B cell (primary cell): ENCODE measurements at regions not wholly inside any gene's neighbourhood (a gene's known extent, or its start where the extent isn't known, plus 50 kb on each side); places are given as distances from the start of the nearest gene placed in this dataset.

Experiments used
- ATAC-seq: fragments of 200-7000 bp; cut with Tn5 transposase; one replicate; pipeline ENCODE4 v1.10.0; 2021; ENCODE audit warnings: low read depth, mild to moderate bottlenecking, moderate number of reproducible peaks, moderate library complexity
- CTCF ChIA-PET: fragments of 350-600 bp; sonication (Branson Sonifier 250); formaldehyde crosslinking; loops from one replicate; lab custom pipeline; 2021; ENCODE audit warnings: antibody characterized with exemption, inconsistent platforms; lab: Charles Lee
- POLR2A ChIA-PET: fragments of 350-600 bp; sonication (Branson Sonifier 250); formaldehyde crosslinking; loops from one replicate; lab custom pipeline; 2021; ENCODE audit warnings: antibody characterized with exemption; lab: Charles Lee
- DNase-seq: peaks from one replicate; pipeline ENCODE4 v3.0.0; 2013
- H2AFZ ChIP-seq: 2 replicates; pipeline ENCODE4 v1.6.1; 2012; ENCODE audit warnings: mild to moderate bottlenecking, low read depth, low read length; ENCODE audit not compliant: insufficient read depth, poor library complexity, severe bottlenecking
- H3K27ac ChIP-seq, 2 donors: 1 replicate in 1 of 2; 2 replicates in 1 of 2; pipeline ENCODE4 v1.5.1; 2012 to 2013; ENCODE audit warnings: low read length in 2 of 2, mild to moderate bottlenecking in 2 of 2, moderate library complexity in 1 of 2
- H3K27me3 ChIP-seq, 4 experiments: fragments of 200-600 bp in 1 of 4; sonication (generic) in 1 of 4; replicated peaks in 1 of 4; 1 replicate in 2 of 4; 2 replicates in 2 of 4; pipeline versions ENCODE4 v1.6.1 to v1.7.0; 2013 to 2016; ENCODE audit warnings: low read length in 3 of 4, mild to moderate bottlenecking in 2 of 4, mixed read lengths in 1 of 4, moderate library complexity in 1 of 4; ENCODE audit not compliant: insufficient read depth in 4 of 4, control insufficient read depth in 3 of 4; ENCODE audit errors: control extremely low read depth in 1 of 4
- H3K36me3 ChIP-seq, 2 experiments: replicated peaks in 1 of 2; 1 replicate in 1 of 2; 2 replicates in 1 of 2; pipeline versions ENCODE4 v1.6.1 to v1.7.1; 2013; ENCODE audit warnings: low read length in 1 of 2; ENCODE audit not compliant: insufficient read depth in 2 of 2, control insufficient read depth in 1 of 2; ENCODE audit errors: control extremely low read depth in 1 of 2, extremely low read depth in 1 of 2
- H3K4me1 ChIP-seq, 2 donors: fragments of 200-600 bp in 1 of 2; sonication (generic) in 1 of 2; 1 replicate in 1 of 2; 2 replicates in 1 of 2; pipeline versions ENCODE4 v1.5.1 to v1.6.1; 2013 to 2017; ENCODE audit warnings: low read length in 2 of 2; ENCODE audit not compliant: control insufficient read depth in 2 of 2, insufficient read depth in 2 of 2
- H3K4me2 ChIP-seq: replicated peaks from 2 replicates; pipeline ENCODE3; 2012; ENCODE audit warnings: mild to moderate bottlenecking, low read depth, low read length; ENCODE audit not compliant: poor library complexity, severe bottlenecking
- H3K4me3 ChIP-seq, 5 experiments: fragments of 200-600 bp in 1 of 5; sonication (generic) in 1 of 5; 1 replicate in 3 of 5; 2 replicates in 2 of 5; pipeline versions ENCODE4 v1.5.1 to v1.7.0; 2011 to 2016; ENCODE audit warnings: low read length in 4 of 5, mild to moderate bottlenecking in 4 of 5, low read depth in 2 of 5, control low read depth in 1 of 5, moderate library complexity in 1 of 5; ENCODE audit not compliant: insufficient read depth in 1 of 5; ENCODE audit errors: control extremely low read depth in 1 of 5, extremely low read depth in 1 of 5
- H3K79me2 ChIP-seq: fragments of 200-600 bp; sonication (generic); one replicate; pipeline ENCODE4 v1.6.0; 2016; ENCODE audit warnings: low read length; ENCODE audit not compliant: control insufficient read depth, insufficient read depth
- H3K9ac ChIP-seq: fragments of 200-600 bp; sonication (generic); 2 replicates; pipeline ENCODE4 v1.6.1; 2017; ENCODE audit warnings: mild to moderate bottlenecking, low read length, moderate library complexity
- H3K9me3 ChIP-seq, 3 donors: one replicate each; pipeline versions ENCODE4 v1.6.1 to v1.7.1; 2013; ENCODE audit warnings: low read length in 2 of 3; ENCODE audit not compliant: control insufficient read depth in 2 of 3, insufficient read depth in 1 of 3; ENCODE audit errors: control extremely low read depth in 1 of 3
- H4K20me1 ChIP-seq: 2 replicates; pipeline ENCODE4 v1.6.0; 2012; ENCODE audit warnings: mild to moderate bottlenecking, low read length; ENCODE audit not compliant: insufficient read depth, control insufficient read depth, poor library complexity, severe bottlenecking
- H3K27ac Mint-ChIP-seq: one replicate; pipeline ENCODE4 v1.8.0; 2021; ENCODE audit warnings: mixed read lengths
- H3K27me3 Mint-ChIP-seq: one replicate; pipeline ENCODE4 v1.8.0; 2021; ENCODE audit warnings: mixed read lengths
- H3K4me1 Mint-ChIP-seq: one replicate; pipeline ENCODE4 v1.8.0; 2021; ENCODE audit warnings: mixed read lengths
- H3K4me3 Mint-ChIP-seq: one replicate; pipeline ENCODE4 v1.8.0; 2021; ENCODE audit warnings: mixed read lengths
- H3K9me3 Mint-ChIP-seq: one replicate; pipeline ENCODE4 v1.8.0; 2022; ENCODE audit warnings: mixed read lengths; ENCODE audit not compliant: insufficient read depth
- EZH2 ChIP-seq: IDR thresholded peaks from 2 replicates; pipeline ENCODE4 v1.6.1; 2012; ENCODE audit warnings: borderline replicate concordance, low read depth, mild to moderate bottlenecking, moderate library complexity, low read length; ENCODE audit not compliant: insufficient read depth, poor library complexity, severe bottlenecking
- WGBS: methylation state at CpG from one replicate; pipeline ENCODE4 v1.1.5; 2013; ENCODE audit warnings: missing lambda C conversion rate; ENCODE audit not compliant: insufficient coverage; 5-methylcytosine and 5-hydroxymethylcytosine counted together
- intact Hi-C: fragments of 100-400 bp; cut with micrococcal nuclease; formaldehyde crosslinking; loops from one replicate; pipeline ENCODE4 v1.10.0; 2022
- TF ChIP-seq, protein P1 (sequence below): fragments of 200-600 bp; IDR thresholded peaks from one replicate; pipeline ENCODE4 v1.8.0; 2022; ENCODE audit warnings: antibody characterized with exemption, mild to moderate bottlenecking

DNA sequence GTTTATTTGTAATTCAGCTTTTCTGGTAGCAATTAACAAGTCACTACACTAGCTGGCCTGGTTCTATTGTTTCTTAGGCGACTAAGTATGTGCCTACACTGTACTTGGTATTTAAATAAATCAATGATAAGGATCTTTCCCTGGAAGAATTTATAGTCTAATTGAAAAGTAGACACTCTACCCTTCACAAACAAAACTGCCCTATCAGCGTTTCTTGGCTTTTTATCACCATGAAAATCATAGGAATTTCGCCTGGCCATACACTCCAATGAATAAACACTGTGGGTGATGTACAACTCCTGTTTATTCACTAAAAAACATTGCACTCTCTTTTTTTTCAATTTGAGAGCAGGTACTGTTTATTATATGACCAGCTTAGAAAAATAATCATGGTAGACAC is 702.9 kb upstream of the ADGRL2 start:
- WGBS: no CpG with 5 or more reads among the region's 3 CpGs
- Mint-ChIP-seq H3K4me1 (no peaks in the 10 kb centered on the region), H3K27me3 (no peaks in the 10 kb centered on the region), H3K9me3 (no peaks in the 10 kb centered on the region), H3K27ac (no peak overlapping the region), H3K4me3 (no peak overlapping the region)
- Histone ChIP-seq H4K20me1 (no peaks in the 10 kb centered on the region), H3K9ac (no peak overlapping the region), H3K4me1 (no peaks in the 10 kb centered on the region), H3K4me2 (no peak overlapping the region), H3K27ac (no peak overlapping the region), H3K27me3 (no peaks in the 10 kb centered on the region), H3K79me2 (no peaks in the 10 kb centered on the region), H3K4me3 (no peak overlapping the region), H3K9me3 (peaks cover 0 to 3% (median 0%) of the 10 kb centered on the region in 3 donors), H2AFZ (no peak overlapping the region), H3K36me3 (no peaks in the 10 kb centered on the region)
- ChIA-PET CTCF (no interaction called here), POLR2A (no interaction called here)
- intact Hi-C loops: no loop called here
- TF ChIP-seq, protein P1, sequence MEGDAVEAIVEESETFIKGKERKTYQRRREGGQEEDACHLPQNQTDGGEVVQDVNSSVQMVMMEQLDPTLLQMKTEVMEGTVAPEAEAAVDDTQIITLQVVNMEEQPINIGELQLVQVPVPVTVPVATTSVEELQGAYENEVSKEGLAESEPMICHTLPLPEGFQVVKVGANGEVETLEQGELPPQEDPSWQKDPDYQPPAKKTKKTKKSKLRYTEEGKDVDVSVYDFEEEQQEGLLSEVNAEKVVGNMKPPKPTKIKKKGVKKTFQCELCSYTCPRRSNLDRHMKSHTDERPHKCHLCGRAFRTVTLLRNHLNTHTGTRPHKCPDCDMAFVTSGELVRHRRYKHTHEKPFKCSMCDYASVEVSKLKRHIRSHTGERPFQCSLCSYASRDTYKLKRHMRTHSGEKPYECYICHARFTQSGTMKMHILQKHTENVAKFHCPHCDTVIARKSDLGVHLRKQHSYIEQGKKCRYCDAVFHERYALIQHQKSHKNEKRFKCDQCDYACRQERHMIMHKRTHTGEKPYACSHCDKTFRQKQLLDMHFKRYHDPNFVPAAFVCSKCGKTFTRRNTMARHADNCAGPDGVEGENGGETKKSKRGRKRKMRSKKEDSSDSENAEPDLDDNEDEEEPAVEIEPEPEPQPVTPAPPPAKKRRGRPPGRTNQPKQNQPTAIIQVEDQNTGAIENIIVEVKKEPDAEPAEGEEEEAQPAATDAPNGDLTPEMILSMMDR: no peak
- no peak for TF ChIP-seq EZH2
- ATAC-seq (no peak), DNase-seq (no peak)

DNA sequence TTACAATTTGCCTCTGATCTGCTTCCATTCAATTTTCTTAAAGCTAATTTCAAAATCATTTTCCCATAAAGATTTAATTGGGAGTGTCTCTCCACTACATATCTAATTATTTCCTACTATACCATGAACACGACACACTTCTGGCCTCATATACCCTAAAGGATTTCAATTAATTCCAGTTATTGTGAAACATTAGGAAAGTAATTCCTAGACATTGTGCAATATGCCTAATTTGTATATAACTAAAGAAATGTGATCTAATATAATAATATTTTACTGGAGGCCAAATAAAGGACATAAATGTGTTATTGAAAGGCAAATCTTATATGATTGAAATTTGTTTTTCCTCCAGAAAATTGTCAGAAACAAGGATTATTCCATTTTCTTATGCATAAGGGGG is 727.2 kb upstream of the ADGRL2 start:
- H3K4me3 Mint-ChIP-seq: no peak overlapping the region
- Histone ChIP-seq H4K20me1 (no peaks in the 10 kb centered on the region), H3K27me3 (no peaks in the 10 kb centered on the region), H3K4me1 (no peaks in the 10 kb centered on the region), H3K9me3 (no peaks in the 10 kb centered on the region), H3K4me3 (no peak overlapping the region), H3K27ac (no peak overlapping the region), H2AFZ (no peak overlapping the region), H3K36me3 (no peaks in the 10 kb centered on the region), H3K4me2 (no peak overlapping the region), H3K79me2 (no peaks in the 10 kb centered on the region), H3K9ac (no peak overlapping the region)
- no peaks in the 10 kb centered on the region for H3K9me3 Mint-ChIP-seq
- H3K27me3 Mint-ChIP-seq: no peaks in the 10 kb centered on the region
- H3K27ac Mint-ChIP-seq: no peak overlapping the region
- WGBS: no CpG with 5 or more reads among the region's 1 CpG
- DNase-seq (no peak), ATAC-seq (no peak)
- CTCF ChIA-PET: no interaction called here
- no peak for TF ChIP-seq EZH2
- TF ChIP-seq, protein P1: no peak
- POLR2A ChIA-PET: no interaction called here
- intact Hi-C loops: no loop called here
- H3K4me1 Mint-ChIP-seq: no peaks in the 10 kb centered on the region
